DOHH2 (cell line): ENCODE measurements at regions not wholly inside any gene's neighbourhood (a gene's known extent, or its start where the extent isn't known, plus 50 kb on each side); places are given as distances from the start of the nearest gene placed in this dataset.

Source experiments
- EZH2phosphoT487 ChIP-seq: fragments of 200-600 bp; sonication (generic); IDR thresholded peaks from 2 replicates; pipeline ENCODE4 v1.6.1; 2017; ENCODE audit warnings: borderline replicate concordance, mild to moderate bottlenecking, antibody characterized with exemption, low read length, moderate library complexity, mixed read lengths
- TF ChIP-seq, protein P1 (sequence below): fragments of 200-600 bp; sonication (generic); IDR thresholded peaks from one replicate; pipeline ENCODE4 v1.5.1; 2014; ENCODE audit warnings: antibody characterized with exemption, mild to moderate bottlenecking, low read depth, low read length; ENCODE audit not compliant: poor library complexity, severe bottlenecking

- TF ChIP-seq, protein P1, sequence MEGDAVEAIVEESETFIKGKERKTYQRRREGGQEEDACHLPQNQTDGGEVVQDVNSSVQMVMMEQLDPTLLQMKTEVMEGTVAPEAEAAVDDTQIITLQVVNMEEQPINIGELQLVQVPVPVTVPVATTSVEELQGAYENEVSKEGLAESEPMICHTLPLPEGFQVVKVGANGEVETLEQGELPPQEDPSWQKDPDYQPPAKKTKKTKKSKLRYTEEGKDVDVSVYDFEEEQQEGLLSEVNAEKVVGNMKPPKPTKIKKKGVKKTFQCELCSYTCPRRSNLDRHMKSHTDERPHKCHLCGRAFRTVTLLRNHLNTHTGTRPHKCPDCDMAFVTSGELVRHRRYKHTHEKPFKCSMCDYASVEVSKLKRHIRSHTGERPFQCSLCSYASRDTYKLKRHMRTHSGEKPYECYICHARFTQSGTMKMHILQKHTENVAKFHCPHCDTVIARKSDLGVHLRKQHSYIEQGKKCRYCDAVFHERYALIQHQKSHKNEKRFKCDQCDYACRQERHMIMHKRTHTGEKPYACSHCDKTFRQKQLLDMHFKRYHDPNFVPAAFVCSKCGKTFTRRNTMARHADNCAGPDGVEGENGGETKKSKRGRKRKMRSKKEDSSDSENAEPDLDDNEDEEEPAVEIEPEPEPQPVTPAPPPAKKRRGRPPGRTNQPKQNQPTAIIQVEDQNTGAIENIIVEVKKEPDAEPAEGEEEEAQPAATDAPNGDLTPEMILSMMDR: no peak
- TF ChIP-seq EZH2phosphoT487: no peak
These were observed 156.8 kb upstream of the HS3ST1 start for GRCh38 chr4:11585506-11585905.
